GM19035 (cell line): ENCODE measurements at regions not wholly inside any gene's neighbourhood (a gene's known extent, or its start where the extent isn't known, plus 50 kb on each side); places are given as distances from the start of the nearest gene placed in this dataset.
"Not testable (repeated sequence)": the region's sequence is repeated elsewhere in the genome, so short reads cannot be mapped to it uniquely, and the experiment has no call there.

ENCODE experiments used
- ATAC-seq: cut with Tn5 transposase; IDR thresholded peaks from one replicate; pipeline ENCODE4 v1.9.1; 2021; ENCODE audit not compliant: unreplicated experiment

- ATAC-seq: not testable (repeated sequence)
Observed at GRCh38 chr15:44904651-44905340, 51.7 kb upstream of the TERB2 start.
